ENCODE measurements at regions not wholly inside any gene's neighbourhood (a gene's known extent, or its start where the extent isn't known, plus 50 kb on each side); places are given as distances from the start of the nearest gene placed in this dataset.

DNA sequence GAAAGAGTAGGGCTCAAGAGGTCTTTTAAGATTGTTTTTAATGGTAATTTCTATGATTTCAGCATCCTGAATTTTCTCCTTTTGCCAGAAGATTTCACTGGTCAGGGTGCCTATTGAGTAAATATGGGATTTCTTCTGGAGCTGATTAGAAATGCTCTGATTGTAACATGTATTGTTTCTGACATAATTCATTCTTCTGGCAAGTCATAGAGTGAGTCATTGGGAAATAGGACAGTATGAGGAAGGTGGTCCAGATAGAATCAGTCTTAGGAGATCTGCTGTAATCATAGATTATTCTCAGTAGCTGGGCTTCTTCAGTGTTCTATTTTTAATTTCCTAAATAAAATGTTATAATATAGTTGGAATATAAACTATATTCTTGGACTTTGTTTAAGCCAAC lies 182.0 kb upstream of the NAV3 start:
- Histone ChIP-seq H3K4me3 (no peak overlapping the region), H2AFZ (ENCODE audit: control insufficient read depth, low read depth, low read length) (no peak overlapping the region), H3K27me3 (replicated peaks in 1 of 2; ENCODE audit: control insufficient read depth in 2 of 2, insufficient read depth in 2 of 2, low read length in 1 of 2) (no peaks in the 10 kb centered on the region), H4K20me1 (ENCODE audit: control insufficient read depth, insufficient read depth) (no peaks in the 10 kb centered on the region), H3K4me1 (ENCODE audit: control insufficient read depth, insufficient read depth, low read length) (no peaks in the 10 kb centered on the region), H3K79me2 (ENCODE audit: control insufficient read depth, insufficient read depth, low read length) (no peaks in the 10 kb centered on the region), H3K9ac (ENCODE audit: control insufficient read depth, insufficient read depth, low read length) (no peak overlapping the region), H3K36me3 (ENCODE audit: control insufficient read depth in 2 of 2, insufficient read depth in 2 of 2, low read length in 1 of 2) (no peaks in the 10 kb centered on the region), H3K4me2 (ENCODE audit: control insufficient read depth, insufficient read depth) (no peak overlapping the region), H3K9me3 (replicated peaks; ENCODE audit: control insufficient read depth, insufficient read depth, low read length) (no peaks in the 10 kb centered on the region), H3K27ac (ENCODE audit: control insufficient read depth, insufficient read depth) (no peak overlapping the region)
- FAIRE-seq, result no peak
- ChIA-PET POLR2A (interaction anchor here (0.6 kb wide), 1 partner anchor 140 kb away, joined by 3 read pairs; no protein-coding TSS in a partner anchor), SMC1A (ENCODE audit: uncharacterized antibody, unreplicated experiment) (no interaction called here), CTCF (interaction anchor here (0.5 kb wide), 1 partner anchor 141 kb away, joined by 3 read pairs; no protein-coding TSS in a partner anchor), RAD21 (ENCODE audit: unreplicated experiment) (no interaction called here)
- TF ChIP-seq CBFB (IDR thresholded peaks at IDR 0.05; ENCODE audit: low read depth), result no peak
- no peak for TF ChIP-seq NBN (IDR thresholded peaks at IDR 0.05)
- no peak for TF ChIP-seq STAT1 (conservative IDR thresholded peaks at IDR 0.05)
- TF ChIP-seq, protein P1, sequence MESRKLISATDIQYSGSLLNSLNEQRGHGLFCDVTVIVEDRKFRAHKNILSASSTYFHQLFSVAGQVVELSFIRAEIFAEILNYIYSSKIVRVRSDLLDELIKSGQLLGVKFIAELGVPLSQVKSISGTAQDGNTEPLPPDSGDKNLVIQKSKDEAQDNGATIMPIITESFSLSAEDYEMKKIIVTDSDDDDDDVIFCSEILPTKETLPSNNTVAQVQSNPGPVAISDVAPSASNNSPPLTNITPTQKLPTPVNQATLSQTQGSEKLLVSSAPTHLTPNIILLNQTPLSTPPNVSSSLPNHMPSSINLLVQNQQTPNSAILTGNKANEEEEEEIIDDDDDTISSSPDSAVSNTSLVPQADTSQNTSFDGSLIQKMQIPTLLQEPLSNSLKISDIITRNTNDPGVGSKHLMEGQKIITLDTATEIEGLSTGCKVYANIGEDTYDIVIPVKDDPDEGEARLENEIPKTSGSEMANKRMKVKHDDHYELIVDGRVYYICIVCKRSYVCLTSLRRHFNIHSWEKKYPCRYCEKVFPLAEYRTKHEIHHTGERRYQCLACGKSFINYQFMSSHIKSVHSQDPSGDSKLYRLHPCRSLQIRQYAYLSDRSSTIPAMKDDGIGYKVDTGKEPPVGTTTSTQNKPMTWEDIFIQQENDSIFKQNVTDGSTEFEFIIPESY (IDR thresholded peaks at IDR 0.05), result no peak
- TF ChIP-seq ZNF207 (IDR thresholded peaks at IDR 0.05; ENCODE audit: borderline replicate concordance), result no peak
- TF ChIP-seq KAT2A (conservative IDR thresholded peaks at IDR 0.05; ENCODE audit: control insufficient read depth, low read depth, low read length), result no peak
- no peak for TF ChIP-seq TCF7 (IDR thresholded peaks at IDR 0.05; ENCODE audit: borderline replicate concordance)
- TF ChIP-seq RB1 (IDR thresholded peaks at IDR 0.05; ENCODE audit: borderline replicate concordance), result no peak
- no peak for TF ChIP-seq MYC (IDR thresholded peaks at IDR 0.05; ENCODE audit: insufficient read depth, insufficient read length, insufficient replicate concordance, low read length, severe bottlenecking)
- no peak for TF ChIP-seq NFYA (IDR thresholded peaks at IDR 0.05; ENCODE audit: borderline replicate concordance, low read depth, low read length)
- no peak for TF ChIP-seq PAX5 (IDR thresholded peaks at IDR 0.05; ENCODE audit: borderline replicate concordance, low read depth, low read length)
- TF ChIP-seq KDM1A (IDR thresholded peaks at IDR 0.05; ENCODE audit: borderline replicate concordance), result no peak
- TF ChIP-seq BMI1 (IDR thresholded peaks at IDR 0.05; ENCODE audit: borderline replicate concordance), result no peak
- no peak for TF ChIP-seq SREBF2 (IDR thresholded peaks at IDR 0.05; ENCODE audit: low read length)
- no peak for DNase-seq (ENCODE audit: low read depth, low spot score)
- BruUV-seq (replicated peaks), result no TSS peak
- intact Hi-C loops (cut with micrococcal nuclease; ENCODE audit: unreplicated experiment), result no loop called here
- ATAC-seq, result no peak
- in situ Hi-C loops (cut with MboI), result no loop called here

Data from GM12878 (cell line).